ENCODE measurements at regions not wholly inside any gene's neighbourhood (a gene's known extent, or its start where the extent isn't known, plus 50 kb on each side); places are given as distances from the start of the nearest gene placed in this dataset.

DNA sequence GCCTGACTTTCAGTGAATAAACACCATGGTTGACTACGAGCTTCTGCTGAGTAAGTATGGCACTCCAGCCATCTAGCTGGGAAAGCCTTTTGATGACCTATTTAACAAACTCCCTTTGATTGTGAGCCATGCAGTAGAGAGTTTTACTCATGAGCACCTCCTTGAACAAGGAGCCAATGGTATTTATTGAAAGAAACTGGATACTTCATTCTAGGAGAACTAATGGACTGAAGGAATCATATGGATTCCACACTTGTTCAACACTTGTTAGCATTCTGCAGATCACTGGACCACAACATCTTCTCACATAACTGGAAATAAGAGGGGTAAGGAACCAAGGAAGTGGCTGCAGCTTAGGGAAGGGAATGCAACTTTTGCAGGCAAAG lies 320.9 kb upstream of the ETAA1 start:
- Histone ChIP-seq H3K9ac (ENCODE audit: low read length) (no peak overlapping the region), H2AFZ (ENCODE audit: low read depth, low read length) (no peak overlapping the region), H3K27ac (ENCODE audit: low read length) (no peak overlapping the region)

GRCh38 chr2:67079729-67080128 lies 317.4 kb upstream of the ETAA1 start:
- Histone ChIP-seq H3K27ac (ENCODE audit: low read length) (no peak overlapping the region), H3K9me3 (ENCODE audit: low read length) (no peaks in the 10 kb centered on the region), H3K79me2 (replicated peaks; ENCODE audit: insufficient read depth, low read length) (no peaks in the 10 kb centered on the region), H3K4me3 (ENCODE audit: low read length) (no peak overlapping the region), H3K9ac (ENCODE audit: low read length) (no peak overlapping the region), H3K4me2 (ENCODE audit: low read length) (no peak overlapping the region), H2AFZ (ENCODE audit: low read depth, low read length) (no peak overlapping the region), H3F3A (ENCODE audit: insufficient read depth, low read length, poor library complexity, severe bottlenecking) (no peaks in the 10 kb centered on the region), H4K20me1 (ENCODE audit: insufficient read depth) (no peaks in the 10 kb centered on the region), H3K9me2 (ENCODE audit: insufficient read depth, low read length) (no peaks in the 10 kb centered on the region), H3K36me3 (ENCODE audit: insufficient read depth, low read length) (no peaks in the 10 kb centered on the region), H3K27me3 (ENCODE audit: insufficient read depth, low read depth, low read length) (no peaks in the 10 kb centered on the region)
- no peak for TF ChIP-seq REST (IDR thresholded peaks at IDR 0.05; ENCODE audit: borderline replicate concordance)
- no peak for TF ChIP-seq CTCF (IDR thresholded peaks at IDR 0.05; ENCODE audit: poor library complexity, severe bottlenecking)
- no peak for TF ChIP-seq TAF1 (IDR thresholded peaks at IDR 0.05; ENCODE audit: low read depth)
- no peak for TF ChIP-seq SMC3 (conservative IDR thresholded peaks at IDR 0.05; ENCODE audit: poor library complexity)
- no peak for TF ChIP-seq MXI1 (conservative IDR thresholded peaks at IDR 0.05; ENCODE audit: poor library complexity, severe bottlenecking)
- TF ChIP-seq RAD21 (conservative IDR thresholded peaks at IDR 0.05), result no peak
- TF ChIP-seq EP300 (conservative IDR thresholded peaks at IDR 0.05; ENCODE audit: poor library complexity, severe bottlenecking), result no peak

More for the DNA sequence above, 320.9 kb upstream of the ETAA1 start:
- TF ChIP-seq POLR2AphosphoS5 (IDR thresholded peaks at IDR 0.05) (no peak), CTCF (IDR thresholded peaks at IDR 0.05; ENCODE audit: poor library complexity, severe bottlenecking) (no peak), MXI1 (conservative IDR thresholded peaks at IDR 0.05; ENCODE audit: poor library complexity, severe bottlenecking) (no peak), TAF1 (IDR thresholded peaks at IDR 0.05; ENCODE audit: low read depth) (no peak), EZH2 (IDR thresholded peaks at IDR 0.05; ENCODE audit: borderline replicate concordance, insufficient read depth, low read length, poor library complexity, severe bottlenecking) (no peak), REST (IDR thresholded peaks at IDR 0.05; ENCODE audit: borderline replicate concordance) (no peak), EP300 (conservative IDR thresholded peaks at IDR 0.05; ENCODE audit: poor library complexity, severe bottlenecking) (no peak), RAD21 (conservative IDR thresholded peaks at IDR 0.05) (no peak)
- Histone ChIP-seq H3K9me2 (ENCODE audit: insufficient read depth, low read length) (no peaks in the 10 kb centered on the region), H3K4me2 (ENCODE audit: low read length) (no peak overlapping the region), H3K36me3 (ENCODE audit: insufficient read depth, low read length) (no peaks in the 10 kb centered on the region), H3F3A (ENCODE audit: insufficient read depth, low read length, poor library complexity, severe bottlenecking) (no peaks in the 10 kb centered on the region), H3K79me2 (replicated peaks; ENCODE audit: insufficient read depth, low read length) (no peaks in the 10 kb centered on the region), H4K20me1 (ENCODE audit: insufficient read depth) (no peaks in the 10 kb centered on the region), H3K27me3 (ENCODE audit: insufficient read depth, low read depth, low read length) (no peaks in the 10 kb centered on the region), H3K9me3 (ENCODE audit: low read length) (no peaks in the 10 kb centered on the region), H3K4me3 (ENCODE audit: low read length) (no peak overlapping the region)
